Heart left ventricle (tissue), 16 donors: ENCODE measurements at regions not wholly inside any gene's neighbourhood (a gene's known extent, or its start where the extent isn't known, plus 50 kb on each side); places are given as distances from the start of the nearest gene placed in this dataset.
"Not testable (repeated sequence)": the region's sequence is repeated elsewhere in the genome, so short reads cannot be mapped to it uniquely, and the experiment has no call there.

ENCODE experiments used
- ATAC-seq, 4 donors: fragments of 200-7000 bp; cut with Tn5 transposase; one replicate each; pipeline ENCODE4 v1.9.1; 2020 to 2022; ENCODE audit warnings: moderate library complexity in 4 of 4, mild to moderate bottlenecking in 3 of 4, moderate number of reproducible peaks in 1 of 4
- DNase-seq, 5 donors: peaks; one replicate each; pipeline ENCODE4 v3.0.0-alpha.2; 2020
- H3K27ac ChIP-seq, 12 donors: fragments of 200-600 bp; sonication (generic) in 4 of 12; one replicate each; pipeline versions ENCODE4 v1.5.0 to v1.8.0; 2016 to 2022; ENCODE audit warnings: mild to moderate bottlenecking in 2 of 12
- H3K27me3 ChIP-seq, 9 donors: fragments of 200-600 bp; sonication (generic) in 2 of 9; one replicate each; pipeline versions ENCODE4 v1.5.1 to v1.8.0; 2016 to 2022; ENCODE audit warnings: mild to moderate bottlenecking in 3 of 9
- H3K36me3 ChIP-seq, 9 donors: fragments of 200-600 bp; sonication (generic) in 2 of 9; one replicate each; pipeline versions ENCODE4 v1.5.0 to v1.8.0; 2018 to 2022; ENCODE audit warnings: mild to moderate bottlenecking in 2 of 9
- H3K4me1 ChIP-seq, 12 donors: fragments of 200-600 bp; sonication (generic) in 4 of 12; one replicate each; pipeline versions ENCODE4 v1.5.0 to v1.8.0; 2016 to 2022; ENCODE audit warnings: mild to moderate bottlenecking in 3 of 12
- H3K4me3 ChIP-seq, 12 donors: fragments of 200-600 bp; sonication (generic) in 4 of 12; one replicate each; pipeline versions ENCODE4 v1.5.0 to v1.8.0; 2017 to 2022; ENCODE audit warnings: mild to moderate bottlenecking in 9 of 12, moderate library complexity in 4 of 12
- H3K9me3 ChIP-seq, 12 donors: fragments of 200-600 bp; sonication (generic) in 4 of 12; one replicate each; pipeline versions ENCODE4 v1.5.0 to v1.8.0; 2016 to 2022; ENCODE audit warnings: mild to moderate bottlenecking in 1 of 12
- POLR2A ChIP-seq, 2 donors: fragments of 450-650 bp; IDR thresholded peaks; one replicate each; pipeline ENCODE4 v1.6.1; 2017; ENCODE audit warnings: antibody characterized with exemption in 2 of 2, mild to moderate bottlenecking in 2 of 2, moderate library complexity in 2 of 2
- WGBS, 4 donors: extraction: QIAGEN DNeasy Blood & Tissue Kit in 2 of 4; methylation state at CpG; one replicate each; pipeline versions ENCODE4 v1.1.5 to v1.1.7; 2013 to 2018; 5-methylcytosine and 5-hydroxymethylcytosine counted together
- intact Hi-C, 10 donors: fragments of 100-400 bp; cut with DNase I; formaldehyde crosslinking; loops; one replicate each; pipeline versions ENCODE4 v1.11.1 to v1.14.2; 2022
- TF ChIP-seq, protein P1 (sequence below), 12 donors: fragments of 200-600 bp; sonication (generic) in 4 of 12; IDR thresholded peaks; one replicate each; pipeline versions ENCODE4 v1.5.0 to v1.8.0; 2018 to 2022; ENCODE audit warnings: antibody characterized with exemption in 12 of 12, mild to moderate bottlenecking in 5 of 12
- donor health status: ischemic (EF 13 %, LVEDD 7.1; RV severe dilation, severe dysfunction).
- donor health status: healthy with polysubstance abuse.
- donor health status: DM: no; HTN: yes; CAD: no.
- donor health status: DM: no; HTN: no; CAD: no.
- donor health status: ischemic (EF 25% LVEDD 6.9; RV normal size, moderate dysfunction).
- donor health status: ischemic (EF 25% LVEDD 5.7; RV mildly dilated, moderate dysfunction).
- donor health status: healthy.
- donor health status: DM: yes; HTN: yes; CAD: no.
- donor health status: ischemic (EF 35%, LVEDD 5.7; RV mildly dilated, moderate dysfunction).
- donor health status: nonischemic (EF 11% LVEDD 7.7; RV severe dilation, severe dysfunction).
- donor health status: DM: yes; HTN: yes; CAD: no.
- donor health status: PGD.
- donor health status: ischemic (EF 29% LVEDD 5.4; RV normal size, mild dysfunction).
- donor health status: nonischemic (EF 23%, LVEDD 6.1; RV moderate dilation, normal function).

DNA sequence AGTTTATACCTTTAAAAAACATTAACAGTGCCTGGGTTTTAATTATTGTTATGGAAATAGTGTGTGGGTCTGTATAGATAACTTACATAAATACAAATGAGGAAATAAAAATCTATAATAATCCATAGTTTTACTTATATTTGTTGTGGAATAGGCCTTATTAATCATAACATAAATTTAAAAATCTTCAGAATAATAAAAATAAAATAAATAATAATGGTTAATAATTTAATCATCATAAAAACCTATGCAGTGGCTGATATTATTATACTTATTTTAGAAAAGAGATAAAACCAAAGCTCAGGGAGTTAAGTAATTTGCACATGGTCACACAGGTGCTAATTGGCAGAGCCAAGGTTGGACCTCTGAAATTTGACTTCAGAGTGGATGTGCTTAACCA is 785.3 kb upstream of the SEMA6A start:
- Histone ChIP-seq H3K4me1 (no peaks in the 10 kb centered on the region), H3K27ac (no peak overlapping the region), H3K4me3 (no peak overlapping the region), H3K27me3 (no peaks in the 10 kb centered on the region), H3K36me3 (no peaks in the 10 kb centered on the region), H3K9me3 (no peaks in the 10 kb centered on the region)
- TF ChIP-seq, protein P1, sequence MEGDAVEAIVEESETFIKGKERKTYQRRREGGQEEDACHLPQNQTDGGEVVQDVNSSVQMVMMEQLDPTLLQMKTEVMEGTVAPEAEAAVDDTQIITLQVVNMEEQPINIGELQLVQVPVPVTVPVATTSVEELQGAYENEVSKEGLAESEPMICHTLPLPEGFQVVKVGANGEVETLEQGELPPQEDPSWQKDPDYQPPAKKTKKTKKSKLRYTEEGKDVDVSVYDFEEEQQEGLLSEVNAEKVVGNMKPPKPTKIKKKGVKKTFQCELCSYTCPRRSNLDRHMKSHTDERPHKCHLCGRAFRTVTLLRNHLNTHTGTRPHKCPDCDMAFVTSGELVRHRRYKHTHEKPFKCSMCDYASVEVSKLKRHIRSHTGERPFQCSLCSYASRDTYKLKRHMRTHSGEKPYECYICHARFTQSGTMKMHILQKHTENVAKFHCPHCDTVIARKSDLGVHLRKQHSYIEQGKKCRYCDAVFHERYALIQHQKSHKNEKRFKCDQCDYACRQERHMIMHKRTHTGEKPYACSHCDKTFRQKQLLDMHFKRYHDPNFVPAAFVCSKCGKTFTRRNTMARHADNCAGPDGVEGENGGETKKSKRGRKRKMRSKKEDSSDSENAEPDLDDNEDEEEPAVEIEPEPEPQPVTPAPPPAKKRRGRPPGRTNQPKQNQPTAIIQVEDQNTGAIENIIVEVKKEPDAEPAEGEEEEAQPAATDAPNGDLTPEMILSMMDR (IDR thresholded peaks at IDR 0.05), result no peak
- no peak for TF ChIP-seq POLR2A (IDR thresholded peaks at IDR 0.05)
- ATAC-seq, result no peak
- no peak for DNase-seq
- intact Hi-C loops, result no loop called here

DNA sequence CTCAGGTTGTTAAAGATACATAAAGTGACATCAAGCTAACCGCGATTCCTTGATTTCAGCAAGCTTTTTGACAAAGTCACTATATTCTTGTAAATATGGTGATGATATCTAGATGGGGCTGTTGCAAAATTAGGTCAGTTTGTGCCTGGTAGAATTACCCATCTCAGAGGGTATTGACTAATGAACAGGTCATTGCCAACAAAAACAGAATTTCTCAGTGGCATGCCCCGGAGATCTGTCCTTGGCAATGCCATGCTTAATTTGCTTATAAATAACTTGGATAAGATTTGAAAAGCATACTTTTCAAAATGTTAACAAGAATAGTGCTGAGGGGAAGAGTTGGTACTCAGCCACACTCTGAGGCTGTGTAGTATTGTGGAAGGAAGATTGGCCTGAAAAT is 783.3 kb upstream of the SEMA6A start:
- ATAC-seq (no peak), DNase-seq (no peak)
- Histone ChIP-seq H3K4me3 (no peak overlapping the region), H3K27me3 (no peaks in the 10 kb centered on the region), H3K36me3 (no peaks in the 10 kb centered on the region), H3K9me3 (no peaks in the 10 kb centered on the region), H3K27ac (no peak overlapping the region), H3K4me1 (no peaks in the 10 kb centered on the region)
- intact Hi-C loops, result no loop called here
- TF ChIP-seq, protein P1 (IDR thresholded peaks at IDR 0.05), result no peak
- no peak for TF ChIP-seq POLR2A (IDR thresholded peaks at IDR 0.05)
- WGBS, 4 donors, result 74 to 84% (median 81%) methylated on average over 3 of the region's 3 CpGs

- DNase-seq, result no peak
- Histone ChIP-seq H3K27me3 (no peaks in the 10 kb centered on the region), H3K4me3 (no peak overlapping the region), H3K27ac (no peak overlapping the region), H3K4me1 (no peaks in the 10 kb centered on the region), H3K36me3 (no peaks in the 10 kb centered on the region), H3K9me3 (peaks cover 0 to 4% (median 0%) of the 10 kb centered on the region in 12 donors)
- intact Hi-C loops, result no loop called here
- 48 to 75% (median 62%) methylated on average over 2 of the region's 2 CpGs for WGBS, 4 donors
- TF ChIP-seq POLR2A (IDR thresholded peaks at IDR 0.05), result no peak
- TF ChIP-seq, protein P1 (IDR thresholded peaks at IDR 0.05), result no peak
- no peak for ATAC-seq
Observed at GRCh38 chr5:117347280-117347679, 772.7 kb upstream of the SEMA6A start.

DNA sequence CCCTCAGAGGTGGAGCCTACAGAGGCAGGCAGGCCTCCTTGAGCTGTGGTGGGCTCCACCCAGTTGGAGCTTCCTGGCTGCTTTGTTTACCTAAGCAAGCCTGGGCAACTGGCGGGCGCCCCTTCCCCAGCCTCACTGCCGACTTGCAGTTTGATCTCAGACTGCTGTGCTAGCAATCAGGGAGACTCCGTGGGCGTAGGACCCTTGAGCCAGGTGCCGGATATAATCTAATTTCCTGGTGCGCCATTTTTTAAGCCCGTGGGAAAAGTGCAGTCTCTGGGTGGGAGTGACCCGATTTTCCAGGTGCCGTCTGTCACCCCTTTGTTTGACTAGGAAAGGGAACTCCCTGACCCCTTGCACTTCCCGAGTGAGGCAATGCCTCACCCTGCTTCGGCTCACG is 769.1 kb upstream of the SEMA6A start:
- H3K27ac ChIP-seq, intact Hi-C loops, H3K4me1 ChIP-seq, H3K4me3 ChIP-seq, H3K9me3 ChIP-seq, H3K27me3 ChIP-seq, H3K36me3 ChIP-seq: not testable (repeated sequence)
- peak; percentile 6 to 56 (median 23) for DNase-seq
- 60 to 74% (median 63%) methylated on average over 12 to 13 of the region's 13 CpGs for WGBS, 4 donors
- peak in 1 of 4 donors; percentile 50 for ATAC-seq

- Histone ChIP-seq H3K27ac (no peak overlapping the region), H3K27me3 (no peaks in the 10 kb centered on the region), H3K4me1 (no peaks in the 10 kb centered on the region), H3K36me3 (no peaks in the 10 kb centered on the region), H3K9me3 (no peaks in the 10 kb centered on the region), H3K4me3 (no peak overlapping the region)
- no peak for DNase-seq
- intact Hi-C loops, result no loop called here
- 83 to 89% (median 84%) methylated on average over 4 of the region's 4 CpGs for WGBS, 4 donors
- no peak for TF ChIP-seq POLR2A (IDR thresholded peaks at IDR 0.05)
- TF ChIP-seq, protein P1 (IDR thresholded peaks at IDR 0.05), result no peak
- no peak for ATAC-seq
Observed at GRCh38 chr5:117337064-117337749, 762.6 kb upstream of the SEMA6A start.
